HCT116 (cell line): ENCODE measurements at regions not wholly inside any gene's neighbourhood (a gene's known extent, or its start where the extent isn't known, plus 50 kb on each side); places are given as distances from the start of the nearest gene placed in this dataset.

Experiments used
- ATAC-seq: fragments of 200-7000 bp; cut with Tn5 transposase; 2 replicates; pipeline ENCODE4 v1.9.1; 2020; ENCODE audit warnings: mild to moderate bottlenecking, moderate library complexity
- BruUV-seq: library from RNA; stranded (reverse); fragments of 400-500 nt; replicated peaks from 2 replicates; lab custom pipeline; 2021; lab: Mats Ljungman, UMichigan
- CTCF ChIA-PET: fragments of 300-600 bp; sonication (Branson Sonifier 250); formaldehyde crosslinking; loops from one replicate; lab custom pipeline; 2021; ENCODE audit warnings: antibody characterized with exemption; lab: Charles Lee
- POLR2A ChIA-PET: fragments of 300-600, 350-600 bp; sonication (Branson Sonifier 250); formaldehyde crosslinking; loops from one replicate; lab custom pipeline; 2021; ENCODE audit warnings: antibody characterized with exemption; lab: Charles Lee
- RAD21 ChIA-PET, 2 experiments: fragments of 300-600 bp; sonication (Branson Sonifier 250); formaldehyde crosslinking; loops; one replicate each; lab custom pipeline; 2023; ENCODE audit warnings: low total read pairs in 2 of 2; ENCODE audit not compliant: uncharacterized antibody in 2 of 2, unreplicated experiment in 2 of 2, low non-redundant PET in 1 of 2; lab: Charles Lee
- DNase-seq: peaks from one replicate; pipeline ENCODE4 v3.0.0-alpha.2; 2010; ENCODE audit warnings: low read depth, low spot score
- H2AFZ ChIP-seq: fragments of 200-600 bp; shearing (Covaris generic), sonication (generic); 2 replicates; pipeline ENCODE4 v1.6.1; 2017; ENCODE audit warnings: low read depth, mixed run types, mixed read lengths, antibody characterized with exemption, low read length; ENCODE audit not compliant: poor library complexity, severe bottlenecking
- H3K27ac ChIP-seq: 2 replicates; pipeline ENCODE4 v1.5.1; 2012; ENCODE audit warnings: low read depth, low read length
- H3K27me3 ChIP-seq: fragments of 200-600 bp; sonication (generic); 2 replicates; pipeline ENCODE4 v1.6.1; 2016; ENCODE audit warnings: mixed run types, low read length, mixed read lengths; ENCODE audit not compliant: insufficient read depth
- H3K36me3 ChIP-seq, 2 experiments: fragments of 200-500 bp in 1 of 2; fragments of 200-600 bp in 1 of 2; sonication (Bioruptor generic) in 1 of 2; sonication (generic) in 1 of 2; 2 replicates each; pipeline versions ENCODE4 v1.5.1 to v1.6.1; 2014 to 2016; ENCODE audit warnings: low read length in 2 of 2, inconsistent platforms in 1 of 2, mixed read lengths in 1 of 2, mixed run types in 1 of 2; ENCODE audit not compliant: insufficient read depth in 2 of 2, control insufficient read depth in 1 of 2
- H3K4me1 ChIP-seq, 2 experiments: fragments of 200-600 bp in 1 of 2; sonication (generic) in 1 of 2; 2 replicates each; pipeline versions ENCODE4 v1.5.1 to v1.6.1; 2012 to 2017; ENCODE audit warnings: low read length in 2 of 2, inconsistent platforms in 1 of 2, mild to moderate bottlenecking in 1 of 2, mixed read lengths in 1 of 2, mixed run types in 1 of 2, moderate library complexity in 1 of 2; ENCODE audit not compliant: insufficient read depth in 2 of 2, control insufficient read depth in 1 of 2
- H3K4me2 ChIP-seq: fragments of 200-600 bp; sonication (generic); 2 replicates; pipeline ENCODE4 v1.6.1; 2017; ENCODE audit warnings: mixed run types, low read length, mixed read lengths
- H3K4me3 ChIP-seq, 2 experiments: fragments of 200-600 bp in 1 of 2; sonication (generic) in 1 of 2; replicated peaks in 1 of 2; 2 replicates each; pipeline ENCODE4 v1.5.1; 2011 to 2016; ENCODE audit warnings: low read length in 2 of 2, control low read depth in 1 of 2, low read depth in 1 of 2, mild to moderate bottlenecking in 1 of 2, mixed read lengths in 1 of 2, mixed run types in 1 of 2
- H3K79me2 ChIP-seq: fragments of 200-600 bp; sonication (generic); 2 replicates; pipeline ENCODE4 v1.6.1; 2017; ENCODE audit warnings: mild to moderate bottlenecking, mixed run types, low read length, moderate library complexity, mixed read lengths; ENCODE audit not compliant: insufficient read depth
- H3K9ac ChIP-seq: fragments of 200-600 bp; sonication (generic); 2 replicates; pipeline ENCODE4 v1.6.1; 2016; ENCODE audit warnings: low read length, mixed read lengths
- H3K9me2 ChIP-seq: fragments of 200-600 bp; sonication (generic), shearing (Covaris generic); 2 replicates; pipeline ENCODE4 v1.6.1; 2017; ENCODE audit warnings: mixed run types, mild to moderate bottlenecking, moderate library complexity; ENCODE audit not compliant: insufficient read depth
- H3K9me3 ChIP-seq, 2 experiments: fragments of 200-500 bp in 1 of 2; fragments of 200-600 bp in 1 of 2; sonication (Bioruptor generic) in 1 of 2; sonication (generic) in 1 of 2; 2 replicates each; pipeline ENCODE4 v1.6.1; 2014 to 2017; ENCODE audit warnings: low read length in 2 of 2, mixed read lengths in 2 of 2, inconsistent platforms in 1 of 2, low read depth in 1 of 2, mild to moderate bottlenecking in 1 of 2, mixed run types in 1 of 2, moderate library complexity in 1 of 2; ENCODE audit not compliant: control insufficient read depth in 1 of 2, insufficient read depth in 1 of 2
- H4K20me1 ChIP-seq: fragments of 200-600 bp; sonication (generic), shearing (Covaris generic); 2 replicates; pipeline ENCODE4 v1.6.1; 2017; ENCODE audit warnings: mixed run types, mild to moderate bottlenecking, moderate library complexity; ENCODE audit not compliant: insufficient read depth
- EGR1 ChIP-seq: IDR thresholded peaks from 2 replicates; pipeline ENCODE4 v1.6.1; 2012; ENCODE audit warnings: low read depth
- EZH2phosphoT487 ChIP-seq: fragments of 200-600 bp; IDR thresholded peaks from 2 replicates; pipeline ENCODE4 v1.6.1; 2018; ENCODE audit warnings: antibody characterized with exemption, borderline replicate concordance
- FOSL1 ChIP-seq: IDR thresholded peaks from 2 replicates; pipeline ENCODE4 v1.6.1; 2012; ENCODE audit warnings: low read depth
- POLR2A ChIP-seq: IDR thresholded peaks from 2 replicates; pipeline ENCODE4 v1.7.0; 2011; ENCODE audit warnings: borderline replicate concordance; ENCODE audit not compliant: insufficient read depth, insufficient read length; ENCODE audit errors: extremely low read depth
- SIN3A ChIP-seq: IDR thresholded peaks from 2 replicates; pipeline ENCODE4 v1.6.1; 2012; ENCODE audit warnings: low read depth
- SRF ChIP-seq: IDR thresholded peaks from 2 replicates; pipeline ENCODE4 v1.6.1; 2012; ENCODE audit warnings: low read depth
- YY1 ChIP-seq: IDR thresholded peaks from 2 replicates; pipeline ENCODE4 v1.6.1; 2011; ENCODE audit warnings: low read length, low read depth, moderate library complexity, mild to moderate bottlenecking; ENCODE audit not compliant: insufficient replicate concordance; ENCODE audit errors: extremely low read depth
- ZFX ChIP-seq: fragments of 450-650 bp; IDR thresholded peaks from 2 replicates; pipeline ENCODE4 v1.6.1; 2017
- intact Hi-C: fragments of 100-400 bp; cut with micrococcal nuclease; formaldehyde crosslinking; loops from 2 replicates; pipeline ENCODE4 v1.10.0; 2022
- TF ChIP-seq, protein P1 (sequence below): IDR thresholded peaks from 2 replicates; pipeline ENCODE4 v1.6.1; 2012; ENCODE audit warnings: low read depth
- TF ChIP-seq, protein P2 (sequence below): IDR thresholded peaks from 2 replicates; pipeline ENCODE4 v1.6.1; 2012
- TF ChIP-seq, protein P3 (sequence below), 3 experiments: fragments of 200-600 bp in 1 of 3; sonication (generic) in 1 of 3; IDR thresholded peaks in 2 of 3; conservative IDR thresholded peaks in 1 of 3; 2 replicates each; pipeline ENCODE4 v1.5.1; 2012 to 2017; ENCODE audit warnings: low read depth in 2 of 3, low read length in 2 of 3, antibody characterized with exemption in 1 of 3, borderline replicate concordance in 1 of 3, control low read depth in 1 of 3, mild to moderate bottlenecking in 1 of 3, mixed read lengths in 1 of 3, mixed run types in 1 of 3, moderate library complexity in 1 of 3; ENCODE audit not compliant: insufficient read depth in 1 of 3

DNA sequence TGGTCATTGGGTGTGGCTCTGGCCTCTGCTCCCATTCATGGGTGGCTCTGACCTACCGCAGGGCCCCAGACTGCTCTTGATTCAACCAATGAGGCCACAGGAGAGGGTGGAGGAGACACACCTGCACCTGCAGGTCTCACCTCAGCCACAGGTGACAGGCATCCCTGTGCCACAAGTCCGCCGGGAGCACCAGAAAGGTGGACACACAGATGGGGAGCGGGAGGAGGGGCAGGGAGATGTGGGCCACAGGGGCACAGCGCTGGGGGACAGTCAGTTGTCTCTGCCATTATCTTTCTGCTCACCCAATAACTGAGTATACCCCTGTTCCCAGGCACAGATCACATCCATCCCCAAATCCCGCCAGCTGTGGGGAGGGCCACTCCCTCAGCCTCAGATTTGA, 189.1 kb upstream of the SALL3 start:
- intact Hi-C loops = no loop called here
- ATAC-seq = no peak
- TF ChIP-seq SIN3A (no peak), FOSL1 (no peak), ZFX (no peak), POLR2A (no peak), YY1 (no peak), SRF (no peak)
- TF ChIP-seq, protein P1, sequence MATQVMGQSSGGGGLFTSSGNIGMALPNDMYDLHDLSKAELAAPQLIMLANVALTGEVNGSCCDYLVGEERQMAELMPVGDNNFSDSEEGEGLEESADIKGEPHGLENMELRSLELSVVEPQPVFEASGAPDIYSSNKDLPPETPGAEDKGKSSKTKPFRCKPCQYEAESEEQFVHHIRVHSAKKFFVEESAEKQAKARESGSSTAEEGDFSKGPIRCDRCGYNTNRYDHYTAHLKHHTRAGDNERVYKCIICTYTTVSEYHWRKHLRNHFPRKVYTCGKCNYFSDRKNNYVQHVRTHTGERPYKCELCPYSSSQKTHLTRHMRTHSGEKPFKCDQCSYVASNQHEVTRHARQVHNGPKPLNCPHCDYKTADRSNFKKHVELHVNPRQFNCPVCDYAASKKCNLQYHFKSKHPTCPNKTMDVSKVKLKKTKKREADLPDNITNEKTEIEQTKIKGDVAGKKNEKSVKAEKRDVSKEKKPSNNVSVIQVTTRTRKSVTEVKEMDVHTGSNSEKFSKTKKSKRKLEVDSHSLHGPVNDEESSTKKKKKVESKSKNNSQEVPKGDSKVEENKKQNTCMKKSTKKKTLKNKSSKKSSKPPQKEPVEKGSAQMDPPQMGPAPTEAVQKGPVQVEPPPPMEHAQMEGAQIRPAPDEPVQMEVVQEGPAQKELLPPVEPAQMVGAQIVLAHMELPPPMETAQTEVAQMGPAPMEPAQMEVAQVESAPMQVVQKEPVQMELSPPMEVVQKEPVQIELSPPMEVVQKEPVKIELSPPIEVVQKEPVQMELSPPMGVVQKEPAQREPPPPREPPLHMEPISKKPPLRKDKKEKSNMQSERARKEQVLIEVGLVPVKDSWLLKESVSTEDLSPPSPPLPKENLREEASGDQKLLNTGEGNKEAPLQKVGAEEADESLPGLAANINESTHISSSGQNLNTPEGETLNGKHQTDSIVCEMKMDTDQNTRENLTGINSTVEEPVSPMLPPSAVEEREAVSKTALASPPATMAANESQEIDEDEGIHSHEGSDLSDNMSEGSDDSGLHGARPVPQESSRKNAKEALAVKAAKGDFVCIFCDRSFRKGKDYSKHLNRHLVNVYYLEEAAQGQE = no peak
- TF ChIP-seq, protein P2, sequence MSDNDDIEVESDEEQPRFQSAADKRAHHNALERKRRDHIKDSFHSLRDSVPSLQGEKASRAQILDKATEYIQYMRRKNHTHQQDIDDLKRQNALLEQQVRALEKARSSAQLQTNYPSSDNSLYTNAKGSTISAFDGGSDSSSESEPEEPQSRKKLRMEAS = no peak
- TF ChIP-seq, all 23 proteins: peak for 0
- no peaks in the 10 kb centered on the region for H3K9me2 ChIP-seq
- peaks cover 0 to 5% of the 10 kb centered on the region in 2 experiments; a peak in 2 of 4 replicates for H3K4me1 ChIP-seq
- no peak for DNase-seq
- no peak overlapping the region for H3K4me2 ChIP-seq
- ChIA-PET CTCF (no interaction called here), POLR2A (no interaction called here), RAD21 (no interaction called here)
- no peaks in the 10 kb centered on the region for H3K9me3 ChIP-seq
- H3K4me3 ChIP-seq = no peak overlapping the region
- no peaks in the 10 kb centered on the region for H4K20me1 ChIP-seq
- no peaks in the 10 kb centered on the region for H3K36me3 ChIP-seq
- H3K79me2 ChIP-seq = no peaks in the 10 kb centered on the region
- H3K27me3 ChIP-seq = peaks cover 21% of the 10 kb centered on the region
- H2AFZ ChIP-seq = no peak overlapping the region
- no peak overlapping the region for H3K9ac ChIP-seq
- BruUV-seq = no TSS peak
- no peak overlapping the region for H3K27ac ChIP-seq

- Histone ChIP-seq H3K79me2 (no peaks in the 10 kb centered on the region), H3K9me2 (no peaks in the 10 kb centered on the region), H3K36me3 (no peaks in the 10 kb centered on the region), H3K9ac (no peak overlapping the region), H3K4me1 (peaks cover 0 to 5% of the 10 kb centered on the region in 2 experiments; a peak in 2 of 4 replicates), H3K27ac (no peak overlapping the region), H2AFZ (no peak overlapping the region), H3K27me3 (peaks cover 21% of the 10 kb centered on the region), H3K4me2 (no peak overlapping the region), H3K9me3 (no peaks in the 10 kb centered on the region), H4K20me1 (no peaks in the 10 kb centered on the region), H3K4me3 (no peak overlapping the region)
- DNase-seq (no peak), ATAC-seq (no peak)
- RAD21 ChIA-PET = no interaction called here
- intact Hi-C loops = no loop called here
- no TSS peak for BruUV-seq
- POLR2A ChIA-PET = no interaction called here
- CTCF ChIA-PET = no interaction called here
- TF ChIP-seq FOSL1 (no peak), SIN3A (no peak), EZH2phosphoT487 (no peak), EGR1 (no peak)
- TF ChIP-seq, protein P2 = no peak
- TF ChIP-seq, protein P3, sequence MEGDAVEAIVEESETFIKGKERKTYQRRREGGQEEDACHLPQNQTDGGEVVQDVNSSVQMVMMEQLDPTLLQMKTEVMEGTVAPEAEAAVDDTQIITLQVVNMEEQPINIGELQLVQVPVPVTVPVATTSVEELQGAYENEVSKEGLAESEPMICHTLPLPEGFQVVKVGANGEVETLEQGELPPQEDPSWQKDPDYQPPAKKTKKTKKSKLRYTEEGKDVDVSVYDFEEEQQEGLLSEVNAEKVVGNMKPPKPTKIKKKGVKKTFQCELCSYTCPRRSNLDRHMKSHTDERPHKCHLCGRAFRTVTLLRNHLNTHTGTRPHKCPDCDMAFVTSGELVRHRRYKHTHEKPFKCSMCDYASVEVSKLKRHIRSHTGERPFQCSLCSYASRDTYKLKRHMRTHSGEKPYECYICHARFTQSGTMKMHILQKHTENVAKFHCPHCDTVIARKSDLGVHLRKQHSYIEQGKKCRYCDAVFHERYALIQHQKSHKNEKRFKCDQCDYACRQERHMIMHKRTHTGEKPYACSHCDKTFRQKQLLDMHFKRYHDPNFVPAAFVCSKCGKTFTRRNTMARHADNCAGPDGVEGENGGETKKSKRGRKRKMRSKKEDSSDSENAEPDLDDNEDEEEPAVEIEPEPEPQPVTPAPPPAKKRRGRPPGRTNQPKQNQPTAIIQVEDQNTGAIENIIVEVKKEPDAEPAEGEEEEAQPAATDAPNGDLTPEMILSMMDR (IDR thresholded peaks at IDR 0.05 in 2 of 3, conservative IDR thresholded peaks at IDR 0.05 in 1 of 3; ENCODE audit: borderline replicate concordance in 1 of 3, insufficient read depth in 1 of 3, low read depth in 2 of 3, low read length in 2 of 3) = no peak
- TF ChIP-seq, protein P1 = no peak
Measured at GRCh38 chr18:78790960-78791359, 188.7 kb upstream of the SALL3 start.
